HG02759 (cell line): ENCODE measurements at regions not wholly inside any gene's neighbourhood (a gene's known extent, or its start where the extent isn't known, plus 50 kb on each side); places are given as distances from the start of the nearest gene placed in this dataset.
A peak's percentile ranks its signal among the peaks of the same experiment; 100 is the strongest.

ENCODE experiments used
- ATAC-seq: cut with Tn5 transposase; IDR thresholded peaks from one replicate; pipeline ENCODE4 v1.9.1; 2021; ENCODE audit warnings: mild to moderate bottlenecking, moderate library complexity; ENCODE audit not compliant: unreplicated experiment

DNA sequence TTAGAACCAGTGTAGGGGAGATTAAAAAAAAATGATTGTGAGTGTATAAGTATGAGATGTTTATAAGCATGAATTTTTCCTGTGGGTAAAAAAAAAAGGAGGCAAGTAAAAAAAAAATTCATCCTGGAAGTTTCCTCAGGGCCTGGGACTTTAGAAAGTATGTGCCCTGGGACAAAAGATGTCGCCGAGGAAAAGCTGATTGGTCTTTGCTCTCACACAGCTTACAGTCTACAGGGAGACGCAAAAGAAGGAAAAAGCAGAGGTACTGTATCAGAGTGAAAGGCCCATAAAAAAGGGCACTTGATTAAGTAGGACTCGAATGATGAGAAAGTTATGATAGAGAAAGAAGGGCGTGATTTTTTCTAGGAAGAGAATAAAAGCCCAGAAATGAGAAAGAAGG, 501.4 kb upstream of the MEF2C start:
- no peak for ATAC-seq

DNA sequence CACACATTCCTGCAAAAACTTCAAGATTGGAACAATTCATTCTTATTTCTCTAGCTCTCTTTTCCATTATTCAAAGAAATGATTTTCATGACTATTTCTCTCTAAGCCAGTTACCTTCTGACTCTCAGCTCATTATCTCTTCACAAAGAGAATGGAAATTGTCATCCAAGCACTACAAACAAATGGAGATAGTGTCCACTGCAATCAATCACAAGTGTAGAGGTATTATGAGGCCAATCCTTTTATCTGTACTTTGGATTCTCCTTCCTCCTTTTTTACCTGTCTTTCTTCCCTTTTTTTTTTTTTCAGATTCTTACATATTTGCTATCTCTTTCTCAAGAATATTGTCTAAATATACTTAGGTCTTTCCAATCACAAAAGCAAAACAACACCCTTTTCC, 497.7 kb upstream of the MEF2C start:
- no peak for ATAC-seq

DNA sequence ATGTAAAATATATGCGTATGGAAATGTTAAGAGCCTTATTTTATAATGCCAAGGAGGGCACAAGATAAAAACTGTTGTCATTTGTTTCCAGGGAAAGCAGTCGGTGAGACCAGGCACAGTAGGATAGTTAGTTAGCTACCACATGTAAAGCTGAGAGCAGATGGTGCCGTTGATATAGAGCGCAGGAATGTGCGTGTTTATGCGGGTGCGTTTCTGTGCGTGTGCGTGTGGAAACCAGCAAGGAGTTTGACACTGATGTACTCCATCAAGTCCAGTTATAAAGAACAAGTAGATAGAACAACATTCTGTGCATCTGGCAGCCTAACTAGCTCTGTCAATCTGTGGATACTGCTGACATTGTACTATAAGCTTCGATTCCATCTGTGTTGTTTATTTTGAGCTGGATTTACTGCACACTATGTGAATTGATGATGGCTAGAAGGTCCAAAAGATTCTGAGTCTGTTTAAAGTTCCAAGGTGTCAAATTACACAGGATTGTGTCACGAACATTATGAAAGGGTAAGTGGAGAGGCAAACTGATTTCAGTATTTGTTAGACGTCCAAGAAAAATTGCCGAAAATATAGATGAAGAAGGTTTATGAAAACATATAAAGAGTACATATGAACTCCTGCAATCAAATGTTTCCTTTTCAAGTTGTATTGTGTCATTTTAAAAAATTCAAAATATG, 494.9 kb upstream of the MEF2C start:
- ATAC-seq = no peak

DNA sequence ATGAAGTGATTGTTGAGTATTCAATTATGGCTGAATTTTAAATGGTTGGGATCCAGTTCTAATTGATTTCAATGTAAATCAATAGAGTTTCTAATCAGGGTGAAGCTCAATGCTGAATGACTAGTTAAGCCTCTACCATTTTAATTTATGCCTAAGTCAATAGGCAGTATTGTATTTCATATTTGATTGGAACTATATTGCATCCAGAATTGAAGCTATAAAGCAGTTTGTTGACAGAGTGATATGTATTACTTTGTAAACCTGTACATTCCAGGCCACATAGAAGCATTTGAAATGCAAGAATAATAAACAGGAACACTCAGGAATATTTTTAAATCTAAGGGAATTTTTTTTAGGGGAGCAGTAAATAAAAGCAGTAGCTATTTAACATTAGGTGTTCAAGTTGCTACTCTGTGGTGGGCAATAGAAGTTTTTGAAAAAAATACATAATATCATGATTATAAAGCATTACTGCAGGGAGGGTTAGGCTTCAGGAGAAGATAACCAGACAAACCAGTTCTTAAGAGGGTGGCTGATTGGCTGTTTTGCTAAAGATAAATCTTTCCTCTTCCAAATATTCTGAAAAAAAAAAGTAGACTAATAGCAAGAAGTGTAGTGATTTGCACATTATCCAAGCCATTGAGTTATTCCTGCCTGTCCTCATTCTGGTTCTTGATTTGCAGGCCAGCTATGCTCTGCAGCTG, 492.0 kb upstream of the MEF2C start:
- ATAC-seq = no peak

DNA sequence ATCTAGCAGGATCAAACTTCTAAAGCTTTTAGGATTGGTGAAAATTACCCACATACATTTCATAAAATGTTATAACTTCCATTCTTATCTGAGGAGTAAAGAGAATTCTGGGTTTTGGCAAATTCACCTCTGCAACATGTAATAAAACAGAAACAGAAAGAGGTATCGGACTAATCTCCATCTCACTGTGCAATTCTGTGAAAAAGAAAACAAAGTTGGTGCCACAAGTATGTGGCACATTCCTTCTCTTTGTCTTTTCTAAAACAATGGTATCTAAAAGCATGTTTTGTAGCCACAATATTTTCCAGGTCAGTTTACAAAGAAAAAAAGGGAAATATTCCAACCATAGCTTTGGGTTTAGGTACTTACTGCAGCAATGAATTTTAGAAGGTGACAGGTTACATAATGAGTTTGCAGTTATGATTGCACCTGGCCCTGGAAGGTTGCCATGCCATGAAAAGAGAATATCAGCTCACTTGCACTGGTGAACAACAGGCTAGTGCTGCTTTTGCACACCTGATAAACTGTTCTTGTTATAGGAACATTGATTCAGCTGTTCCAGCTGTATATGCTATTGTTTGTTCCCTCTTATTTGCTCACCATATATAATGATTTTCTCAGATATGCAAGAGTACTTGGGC, 491.3 kb upstream of the MEF2C start:
- ATAC-seq = no peak

DNA sequence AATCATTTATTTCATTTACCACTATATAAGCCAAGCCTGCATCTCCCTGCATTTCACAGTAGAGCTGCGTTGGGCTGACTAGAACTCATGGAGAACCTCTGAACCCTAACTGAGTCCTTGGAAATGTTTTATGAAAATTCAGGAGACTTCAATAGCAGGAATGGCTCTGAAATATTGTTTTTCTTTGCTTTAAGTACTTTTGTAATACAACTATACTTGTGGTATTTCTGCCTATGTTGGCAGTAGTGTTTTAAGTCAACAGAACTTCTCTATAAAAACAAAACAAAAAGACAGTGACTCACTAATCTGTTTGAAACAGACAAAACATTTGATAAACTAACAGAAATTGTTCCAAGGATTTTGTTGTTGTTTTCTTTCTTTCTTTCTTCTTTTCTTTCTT, 489.2 kb upstream of the MEF2C start:
- ATAC-seq = no peak

DNA sequence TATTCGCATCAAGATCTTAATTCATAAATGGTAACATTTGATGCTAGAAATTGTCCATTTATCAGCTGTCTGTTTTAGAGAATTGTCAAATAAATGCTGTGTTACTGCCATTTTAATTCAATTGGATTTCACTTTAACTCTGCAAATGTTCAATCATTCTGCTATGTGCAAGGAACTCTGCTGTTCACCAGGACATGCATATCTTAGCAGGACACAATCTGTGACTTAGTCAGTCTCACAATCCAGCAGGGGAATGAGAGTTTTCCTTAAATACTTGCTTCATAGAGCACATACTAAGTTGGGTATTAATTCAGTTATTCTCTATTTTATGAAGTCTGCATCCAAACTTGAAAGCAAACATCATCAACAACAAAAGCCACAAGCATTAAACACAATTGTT, 488.7 kb upstream of the MEF2C start:
- no peak for ATAC-seq

DNA sequence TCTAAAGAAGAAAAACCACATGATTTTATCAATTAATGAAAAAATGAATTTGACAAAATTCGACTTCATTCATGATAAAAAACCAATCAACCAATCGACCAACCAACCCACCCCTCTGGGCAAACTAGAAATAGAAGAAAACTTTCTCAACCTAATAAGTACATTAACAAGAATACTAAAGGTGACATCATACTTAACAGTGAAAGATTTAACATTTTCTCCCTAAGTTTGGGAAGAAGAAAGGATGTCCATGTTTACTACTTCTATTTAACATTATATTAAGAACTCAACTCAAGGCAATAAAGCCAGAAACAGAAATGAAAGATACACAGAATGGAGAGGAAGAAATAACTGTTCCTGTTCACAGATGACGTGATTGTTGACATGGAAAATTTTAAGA, 476.1 kb upstream of the MEF2C start:
- no peak for ATAC-seq

DNA sequence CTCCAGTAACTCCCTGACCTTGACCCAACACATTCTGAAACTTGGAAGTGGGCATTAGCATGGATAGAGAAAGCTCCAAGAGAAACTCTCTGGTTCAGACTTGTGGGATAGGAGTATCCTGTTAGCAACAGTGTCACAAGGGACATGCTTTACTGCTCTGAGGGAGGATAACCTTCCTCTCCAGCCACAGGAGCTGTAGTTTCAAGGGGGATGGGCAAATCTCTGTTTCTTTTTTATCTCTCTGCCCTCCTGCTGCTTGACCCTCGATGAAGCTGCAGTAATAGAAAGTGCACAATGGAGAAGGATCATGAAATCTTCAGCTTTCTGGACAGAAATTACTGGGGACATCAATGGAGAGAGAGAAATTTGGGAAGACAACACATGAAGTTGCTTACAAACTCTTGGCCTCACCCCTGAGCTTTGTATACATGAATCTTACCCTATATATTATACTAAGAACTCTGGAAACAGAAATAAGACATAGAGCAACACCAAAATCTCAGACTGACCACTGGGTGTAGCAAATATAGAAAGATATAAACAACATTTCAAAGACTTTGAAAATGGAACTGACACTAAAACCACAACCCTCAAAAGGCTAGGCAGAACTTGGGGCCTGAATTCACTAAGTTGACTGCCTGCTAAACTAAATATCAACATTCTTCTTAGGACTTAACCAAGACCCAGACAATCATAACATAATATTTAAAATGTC, 471.0 kb upstream of the MEF2C start:
- peak; percentile 58 for ATAC-seq

DNA sequence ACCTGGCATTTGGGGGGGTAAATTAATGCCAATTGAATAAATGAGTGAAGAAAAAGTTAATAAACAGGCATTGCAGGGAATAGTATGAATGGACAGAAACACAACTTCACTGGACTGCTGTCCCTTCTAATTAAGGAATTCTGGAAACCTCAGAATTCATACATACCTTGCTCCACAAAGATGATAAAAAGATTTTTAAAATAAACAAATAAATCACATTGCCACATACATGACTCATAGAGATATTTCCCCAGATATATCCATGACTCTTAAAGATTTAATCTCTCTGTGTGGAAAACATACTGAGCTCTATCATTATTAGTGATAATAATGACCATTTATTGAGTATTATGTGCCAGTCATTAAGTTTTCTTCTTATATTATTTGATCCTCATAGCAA, 469.0 kb upstream of the MEF2C start:
- no peak for ATAC-seq

DNA sequence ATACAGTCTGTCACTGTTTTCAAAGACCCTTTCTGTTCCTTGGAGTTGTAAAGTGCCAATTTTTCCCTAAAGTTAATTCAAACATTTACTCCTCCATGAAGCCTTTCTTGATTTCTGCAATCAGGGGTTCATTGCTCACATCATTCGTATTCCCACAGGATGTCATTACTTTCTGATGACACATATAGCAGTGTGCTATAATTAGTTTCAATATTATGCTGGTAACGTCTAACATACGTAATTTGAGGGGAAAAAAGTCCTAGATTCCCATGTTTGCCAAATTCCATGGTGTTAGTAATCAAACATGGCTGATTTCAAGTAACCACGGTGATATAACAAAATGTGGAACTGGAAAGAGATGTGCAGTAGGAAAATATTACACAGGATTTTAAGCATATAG, 468.2 kb upstream of the MEF2C start:
- ATAC-seq = no peak

DNA sequence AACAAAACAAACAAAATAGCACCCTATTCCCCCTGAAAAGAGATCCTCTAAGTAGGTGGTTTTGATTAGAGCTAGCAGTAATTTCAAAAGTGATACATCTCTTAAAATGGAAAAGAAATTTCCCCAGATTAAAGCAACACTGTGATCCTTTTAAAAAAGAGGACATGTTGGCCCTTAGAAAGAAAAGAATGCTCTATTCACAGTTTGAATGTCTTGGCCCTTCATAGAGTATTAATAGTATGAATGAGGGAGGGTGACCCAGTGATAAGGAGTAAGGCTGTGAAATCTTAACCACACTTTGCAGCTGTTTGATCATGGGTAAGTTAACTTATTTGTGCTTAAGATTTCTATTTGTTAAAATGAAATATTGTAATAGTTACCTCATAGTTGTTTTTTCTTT, 467.7 kb upstream of the MEF2C start:
- ATAC-seq = peak; percentile 47

DNA sequence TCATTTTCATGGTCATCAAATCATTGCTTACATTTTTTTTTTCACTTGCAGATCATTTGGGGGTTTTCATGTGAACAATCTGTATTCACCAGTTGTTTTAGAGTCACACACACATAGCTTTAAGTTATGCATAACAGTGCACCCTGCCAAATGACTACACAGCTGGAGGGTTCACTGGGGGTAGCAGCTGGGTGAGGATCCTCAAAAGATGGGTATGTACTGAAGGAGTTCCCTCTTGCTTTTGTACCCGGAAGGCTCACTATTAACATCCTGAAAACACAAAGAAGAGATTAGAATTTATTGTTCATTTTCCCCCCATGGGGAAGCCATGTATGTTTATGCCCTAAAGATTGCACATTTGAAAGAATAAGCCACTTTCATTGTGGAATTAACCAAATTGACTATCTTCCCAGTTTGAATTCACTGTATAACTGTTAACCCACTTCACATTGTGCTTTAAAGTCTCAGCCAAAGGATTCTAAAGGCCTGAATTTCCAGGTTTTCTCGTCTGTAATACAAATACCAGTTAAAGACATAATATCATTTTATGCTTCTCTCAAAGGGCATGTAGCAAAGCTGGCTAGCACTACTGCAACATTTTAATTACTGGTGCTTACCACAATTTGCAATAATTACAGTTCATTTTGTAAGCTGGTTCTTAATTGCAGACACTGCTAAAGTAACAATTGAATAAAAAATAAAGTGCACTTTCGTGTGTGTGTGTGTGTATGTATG, 466.4 kb upstream of the MEF2C start:
- no peak for ATAC-seq

DNA sequence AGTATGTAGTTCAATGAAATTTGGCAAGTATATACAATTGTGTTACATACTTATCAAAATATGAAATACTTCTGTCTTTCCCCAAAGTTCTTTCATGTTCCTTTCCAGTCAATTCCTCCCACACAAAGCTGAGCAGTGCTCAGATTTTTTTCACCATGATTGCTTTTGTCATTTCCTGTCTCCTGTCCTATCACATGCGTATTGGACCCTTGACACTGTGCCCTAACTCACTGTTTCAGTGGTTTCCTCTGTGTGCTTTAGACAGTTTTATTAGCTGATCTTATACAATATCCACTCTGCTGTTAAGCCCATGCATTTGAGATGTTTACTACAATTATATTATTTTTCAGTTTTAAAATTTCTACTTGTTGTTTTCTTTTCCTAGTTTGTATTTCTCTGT, 463.6 kb upstream of the MEF2C start:
- ATAC-seq = no peak

DNA sequence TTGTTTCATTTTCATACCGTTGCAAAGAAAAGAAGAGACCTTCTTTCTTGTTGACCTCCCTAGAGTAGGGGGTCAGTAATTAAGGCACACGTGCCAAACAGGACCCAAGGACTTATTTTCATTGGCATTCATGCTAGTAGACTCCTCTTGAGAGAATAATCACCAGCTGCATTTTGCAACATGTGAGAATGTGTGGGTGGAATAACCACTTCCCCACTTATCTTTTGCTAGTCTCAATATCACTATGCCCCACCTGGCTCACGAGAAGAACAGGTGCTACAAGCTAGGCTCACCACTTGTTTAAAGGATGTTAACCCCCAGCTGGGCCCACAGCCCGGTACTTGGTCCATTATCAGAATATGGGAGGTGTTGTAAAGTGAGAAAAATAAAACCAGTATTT, 460.7 kb upstream of the MEF2C start:
- peak; percentile 93 for ATAC-seq

DNA sequence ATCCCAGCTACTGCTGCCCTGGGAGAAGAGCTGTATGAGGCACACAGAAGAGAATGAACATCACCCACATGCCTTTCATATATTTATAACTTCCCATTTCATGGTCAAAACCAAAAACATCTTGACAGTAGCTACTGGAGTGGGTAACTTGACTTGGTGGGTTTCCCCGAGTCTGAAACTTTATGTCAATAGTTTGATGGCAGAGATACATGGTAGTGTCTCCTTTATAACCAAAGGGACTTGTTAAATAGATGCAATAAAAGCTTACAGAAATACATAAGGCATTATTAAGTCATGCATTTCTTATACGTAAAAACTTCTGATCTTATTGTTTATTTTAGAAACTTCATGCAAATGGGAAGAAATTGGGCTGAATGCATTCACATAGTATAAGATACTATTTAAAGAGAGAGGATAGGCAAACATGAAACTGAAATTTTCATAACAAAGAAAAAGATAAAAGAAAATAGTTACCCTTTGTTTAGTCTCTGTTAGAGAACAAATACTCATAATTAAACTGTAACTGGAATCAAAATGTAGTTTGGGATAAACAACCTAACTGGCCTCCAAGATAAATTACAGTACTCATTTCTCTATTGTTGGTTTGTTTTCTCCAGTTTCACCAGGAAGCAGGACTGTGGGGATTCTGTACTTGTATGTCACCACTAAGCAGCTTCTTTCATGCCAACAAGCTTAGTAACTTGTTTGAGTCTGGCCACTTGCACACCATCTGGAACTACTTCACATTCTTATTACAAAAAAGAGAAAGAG, 459.3 kb upstream of the MEF2C start:
- peak; percentile 24 for ATAC-seq

DNA sequence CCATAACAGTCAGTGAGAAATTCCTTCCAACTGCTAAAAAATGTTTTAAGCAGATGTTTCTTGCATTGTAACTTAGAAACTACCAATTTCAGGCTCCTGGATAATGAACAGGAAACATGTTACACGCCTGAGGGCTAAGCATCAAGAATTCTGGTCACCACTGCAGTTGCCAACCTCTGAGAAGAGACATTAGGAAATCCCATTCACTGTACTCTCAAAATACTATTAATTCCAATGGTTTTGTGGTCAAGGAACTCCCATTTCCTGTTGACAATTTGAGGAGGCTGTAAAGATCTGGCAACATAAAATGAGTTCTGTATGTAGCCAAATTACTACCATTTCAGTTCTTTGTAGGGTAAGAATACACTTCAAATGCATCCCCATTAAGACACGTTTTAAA, 456.0 kb upstream of the MEF2C start:
- ATAC-seq = no peak

DNA sequence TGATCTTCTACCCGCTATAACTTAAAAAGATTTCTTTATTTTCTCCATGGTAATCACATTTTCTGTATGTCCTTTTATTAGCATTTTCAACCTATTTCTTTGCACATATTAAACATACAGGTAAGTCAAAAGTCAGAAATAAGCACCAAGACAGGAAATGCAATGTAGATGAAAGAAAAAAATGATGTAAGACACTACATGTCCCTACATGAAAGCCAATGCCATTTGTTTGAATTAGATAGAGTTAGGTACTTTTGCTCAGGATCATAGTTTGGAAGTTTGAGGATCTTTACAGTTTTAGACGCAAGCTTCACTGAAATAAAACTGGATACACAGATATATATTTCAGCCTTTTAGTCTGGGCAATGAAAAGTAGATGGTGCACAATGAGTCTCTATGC, 453.1 kb upstream of the MEF2C start:
- ATAC-seq = no peak

DNA sequence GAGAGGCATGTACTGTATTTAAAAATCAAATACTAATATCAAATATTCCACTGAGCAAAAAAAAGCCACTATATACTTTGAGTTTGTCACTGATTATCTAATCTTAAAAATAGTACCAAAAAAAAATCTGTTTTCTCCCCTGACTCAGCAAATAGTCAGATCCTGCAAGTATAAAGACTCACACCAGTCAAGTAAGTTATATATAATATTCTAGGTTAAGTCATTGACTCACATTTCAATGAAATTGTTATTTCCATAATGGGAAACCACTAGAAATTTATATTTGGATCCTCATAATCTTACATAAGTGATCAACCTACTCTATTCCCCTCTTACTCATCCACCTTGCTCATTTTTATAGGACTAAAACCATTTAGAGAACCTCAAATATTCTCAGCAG, 447.2 kb upstream of the MEF2C start:
- ATAC-seq = no peak

DNA sequence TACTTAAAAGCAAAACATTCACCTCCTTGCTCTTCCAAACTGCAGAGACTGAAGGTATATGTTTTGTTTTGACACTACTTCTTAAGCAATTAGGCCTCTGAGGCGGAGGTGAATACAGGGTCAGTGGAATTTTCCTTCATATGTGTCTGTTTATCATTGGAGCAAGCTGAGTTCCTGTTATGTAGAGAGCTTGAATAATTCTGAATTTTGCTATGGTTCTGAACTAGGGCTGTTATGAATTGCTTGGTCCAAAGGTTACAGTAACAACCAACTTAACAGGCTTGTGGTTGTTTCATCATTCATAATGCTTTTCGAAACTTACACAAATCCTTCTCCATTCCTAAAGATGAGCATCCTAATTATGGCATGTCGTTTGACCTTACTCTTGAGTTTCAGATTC, 444.6 kb upstream of the MEF2C start:
- ATAC-seq = no peak
